ENCODE measurements at regions not wholly inside any gene's neighbourhood (a gene's known extent, or its start where the extent isn't known, plus 50 kb on each side); places are given as distances from the start of the nearest gene placed in this dataset.

DNA sequence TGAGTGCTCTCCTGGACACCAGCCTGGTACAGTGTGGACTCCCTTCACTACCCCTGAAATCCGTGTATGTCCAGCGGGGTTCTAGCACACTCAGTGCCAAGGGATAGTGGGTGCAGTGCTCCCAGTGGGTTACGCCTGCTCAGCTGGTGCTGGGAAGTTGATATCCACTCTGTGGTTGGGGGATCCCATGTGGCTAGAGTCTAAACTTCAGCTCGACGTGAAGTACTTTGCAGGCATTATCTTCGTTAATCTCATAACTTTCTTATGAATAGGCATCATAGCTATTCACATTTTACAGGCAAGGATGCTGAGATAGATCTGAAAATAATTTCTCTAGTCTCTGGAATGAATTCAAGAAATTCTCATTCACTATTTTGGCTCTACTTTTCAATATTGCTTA, 433.2 kb upstream of the HTR2A start:
- TF ChIP-seq POLR2A (IDR thresholded peaks at IDR 0.05; ENCODE audit: low read depth, low read length) (no peak), RAD21 (IDR thresholded peaks at IDR 0.05; ENCODE audit: low read length) (no peak), MAFK (IDR thresholded peaks at IDR 0.05; ENCODE audit: low read depth, low read length) (no peak), BHLHE40 (IDR thresholded peaks at IDR 0.05; ENCODE audit: low read depth, low read length) (no peak), NFE2L2 (IDR thresholded peaks at IDR 0.05; ENCODE audit: low read depth, low read length) (no peak), SMC3 (IDR thresholded peaks at IDR 0.05; ENCODE audit: low read depth, low read length) (no peak)
- TF ChIP-seq, protein P1, sequence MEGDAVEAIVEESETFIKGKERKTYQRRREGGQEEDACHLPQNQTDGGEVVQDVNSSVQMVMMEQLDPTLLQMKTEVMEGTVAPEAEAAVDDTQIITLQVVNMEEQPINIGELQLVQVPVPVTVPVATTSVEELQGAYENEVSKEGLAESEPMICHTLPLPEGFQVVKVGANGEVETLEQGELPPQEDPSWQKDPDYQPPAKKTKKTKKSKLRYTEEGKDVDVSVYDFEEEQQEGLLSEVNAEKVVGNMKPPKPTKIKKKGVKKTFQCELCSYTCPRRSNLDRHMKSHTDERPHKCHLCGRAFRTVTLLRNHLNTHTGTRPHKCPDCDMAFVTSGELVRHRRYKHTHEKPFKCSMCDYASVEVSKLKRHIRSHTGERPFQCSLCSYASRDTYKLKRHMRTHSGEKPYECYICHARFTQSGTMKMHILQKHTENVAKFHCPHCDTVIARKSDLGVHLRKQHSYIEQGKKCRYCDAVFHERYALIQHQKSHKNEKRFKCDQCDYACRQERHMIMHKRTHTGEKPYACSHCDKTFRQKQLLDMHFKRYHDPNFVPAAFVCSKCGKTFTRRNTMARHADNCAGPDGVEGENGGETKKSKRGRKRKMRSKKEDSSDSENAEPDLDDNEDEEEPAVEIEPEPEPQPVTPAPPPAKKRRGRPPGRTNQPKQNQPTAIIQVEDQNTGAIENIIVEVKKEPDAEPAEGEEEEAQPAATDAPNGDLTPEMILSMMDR (conservative IDR thresholded peaks at IDR 0.05; ENCODE audit: low read depth, low read length), result no peak
- TF ChIP-seq, protein P2, sequence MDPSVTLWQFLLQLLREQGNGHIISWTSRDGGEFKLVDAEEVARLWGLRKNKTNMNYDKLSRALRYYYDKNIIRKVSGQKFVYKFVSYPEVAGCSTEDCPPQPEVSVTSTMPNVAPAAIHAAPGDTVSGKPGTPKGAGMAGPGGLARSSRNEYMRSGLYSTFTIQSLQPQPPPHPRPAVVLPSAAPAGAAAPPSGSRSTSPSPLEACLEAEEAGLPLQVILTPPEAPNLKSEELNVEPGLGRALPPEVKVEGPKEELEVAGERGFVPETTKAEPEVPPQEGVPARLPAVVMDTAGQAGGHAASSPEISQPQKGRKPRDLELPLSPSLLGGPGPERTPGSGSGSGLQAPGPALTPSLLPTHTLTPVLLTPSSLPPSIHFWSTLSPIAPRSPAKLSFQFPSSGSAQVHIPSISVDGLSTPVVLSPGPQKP (IDR thresholded peaks at IDR 0.05; ENCODE audit: borderline replicate concordance, low read depth, low read length), result no peak
- TF ChIP-seq, protein P3, sequence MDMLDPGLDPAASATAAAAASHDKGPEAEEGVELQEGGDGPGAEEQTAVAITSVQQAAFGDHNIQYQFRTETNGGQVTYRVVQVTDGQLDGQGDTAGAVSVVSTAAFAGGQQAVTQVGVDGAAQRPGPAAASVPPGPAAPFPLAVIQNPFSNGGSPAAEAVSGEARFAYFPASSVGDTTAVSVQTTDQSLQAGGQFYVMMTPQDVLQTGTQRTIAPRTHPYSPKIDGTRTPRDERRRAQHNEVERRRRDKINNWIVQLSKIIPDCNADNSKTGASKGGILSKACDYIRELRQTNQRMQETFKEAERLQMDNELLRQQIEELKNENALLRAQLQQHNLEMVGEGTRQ (IDR thresholded peaks at IDR 0.05; ENCODE audit: low read depth, low read length), result no peak
